HUDEP-2 (cell line): ENCODE measurements at regions not wholly inside any gene's neighbourhood (a gene's known extent, or its start where the extent isn't known, plus 50 kb on each side); places are given as distances from the start of the nearest gene placed in this dataset.
"Not testable (repeated sequence)": the region's sequence is repeated elsewhere in the genome, so short reads cannot be mapped to it uniquely, and the experiment has no call there.

Source experiments
- DNase-seq, 76 experiments: peaks; one replicate each; lab custom pipeline; 2025; ENCODE audit not compliant: unreplicated experiment in 76 of 76; lab: John Stamatoyannopoulos, UW

DNA sequence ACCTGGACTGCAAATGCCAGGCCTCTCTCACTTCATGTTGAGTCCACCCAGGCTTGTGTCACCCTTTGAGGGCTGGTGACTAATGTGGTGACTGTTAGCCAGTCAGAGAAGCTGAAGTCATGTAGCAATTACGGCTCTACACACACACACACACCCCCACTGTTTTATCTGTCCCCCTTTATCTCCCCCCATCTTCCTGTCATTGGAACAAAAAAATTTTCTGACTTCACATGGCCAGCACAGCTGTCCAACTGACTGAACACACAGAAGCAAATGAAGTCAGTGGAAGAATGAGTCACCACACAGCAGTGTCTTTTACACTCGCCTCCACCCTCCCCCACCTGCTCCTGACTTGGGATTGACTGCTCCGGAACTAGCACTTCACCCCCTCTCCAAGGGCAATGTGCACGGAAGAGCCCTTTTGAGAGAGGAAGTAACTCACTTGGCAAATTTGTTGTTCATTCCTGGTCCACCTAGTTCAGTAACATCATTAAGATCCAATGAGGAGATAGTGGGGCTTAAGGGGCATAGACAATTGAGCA lies 198.0 kb downstream of the RNF144B start:
- DNase-seq, result peak in 34 of 76 experiments; percentile 1 to 93 (median 42)

DNA sequence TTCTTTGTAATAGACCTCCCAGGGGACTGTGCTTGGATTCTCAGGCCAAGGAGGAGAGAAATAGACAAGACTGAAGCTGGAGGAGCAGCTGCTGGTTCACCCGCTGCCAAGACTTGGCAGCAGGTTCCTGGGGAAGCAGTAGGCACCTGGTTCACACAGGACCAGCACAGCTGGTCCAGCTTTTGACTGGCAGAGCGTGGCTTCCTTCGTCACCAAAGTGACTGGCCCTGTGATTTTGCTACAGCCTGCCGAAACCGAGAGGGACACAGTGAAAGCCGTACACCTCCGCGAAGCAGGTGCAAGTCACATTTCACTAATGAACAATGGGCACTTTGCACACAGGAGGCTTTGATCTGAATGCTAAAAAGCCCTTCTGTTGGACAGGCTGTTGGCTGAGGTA lies 199.0 kb downstream of the RNF144B start:
- DNase-seq, result no peak

DNA sequence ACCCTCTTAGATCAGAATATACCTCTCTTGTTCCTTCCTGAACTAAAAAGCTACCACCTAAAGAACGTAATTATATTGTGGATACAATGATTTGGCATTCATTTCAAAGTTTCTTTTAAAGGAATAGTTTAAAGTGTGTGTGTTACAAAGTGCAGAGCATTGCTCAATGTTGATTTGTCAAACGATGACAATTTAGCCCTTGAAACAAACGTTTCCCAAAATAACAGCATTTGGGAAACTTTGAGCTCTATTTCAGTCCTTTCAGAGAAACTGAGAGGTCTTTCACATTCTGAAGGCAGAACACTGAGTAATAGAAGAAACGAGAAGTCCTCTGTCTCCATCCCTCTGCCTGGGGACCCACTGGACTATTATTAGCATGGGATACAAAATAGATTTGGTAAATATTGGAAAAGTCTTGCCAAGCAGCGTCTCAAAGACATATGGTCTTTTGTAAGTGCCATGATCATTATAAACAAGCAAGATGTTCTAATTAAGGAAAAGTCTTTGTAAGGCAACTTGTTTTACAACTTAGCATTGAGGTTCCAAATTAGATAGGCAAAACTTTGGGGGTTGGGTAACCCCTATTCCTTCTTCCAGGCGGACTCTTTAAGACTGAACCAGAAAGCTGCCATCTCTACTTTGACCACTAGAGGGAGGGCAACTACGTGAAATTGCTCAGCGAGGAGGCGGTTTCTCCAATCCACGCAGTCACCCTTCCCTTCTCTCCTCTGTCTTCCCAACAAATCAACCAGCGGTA lies 208.8 kb downstream of the RNF144B start:
- peak in 46 of 76 experiments; percentile 1 to 74 (median 28) for DNase-seq

DNA sequence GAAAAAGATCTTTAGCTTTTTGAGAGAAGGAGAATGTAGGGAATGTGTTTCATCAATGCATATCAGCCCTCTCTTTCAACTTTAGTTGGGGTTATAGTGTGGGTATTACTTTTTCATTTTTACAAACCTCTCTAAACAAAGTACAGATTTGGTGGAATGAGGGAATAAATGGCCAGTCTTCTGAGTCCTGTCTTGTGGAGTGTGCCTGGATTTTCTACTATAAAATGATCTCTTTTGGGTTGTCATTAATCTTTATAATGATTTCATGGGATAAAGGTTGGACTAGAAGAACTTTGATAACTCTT lies 209.3 kb downstream of the RNF144B start:
- DNase-seq, result no peak

DNA sequence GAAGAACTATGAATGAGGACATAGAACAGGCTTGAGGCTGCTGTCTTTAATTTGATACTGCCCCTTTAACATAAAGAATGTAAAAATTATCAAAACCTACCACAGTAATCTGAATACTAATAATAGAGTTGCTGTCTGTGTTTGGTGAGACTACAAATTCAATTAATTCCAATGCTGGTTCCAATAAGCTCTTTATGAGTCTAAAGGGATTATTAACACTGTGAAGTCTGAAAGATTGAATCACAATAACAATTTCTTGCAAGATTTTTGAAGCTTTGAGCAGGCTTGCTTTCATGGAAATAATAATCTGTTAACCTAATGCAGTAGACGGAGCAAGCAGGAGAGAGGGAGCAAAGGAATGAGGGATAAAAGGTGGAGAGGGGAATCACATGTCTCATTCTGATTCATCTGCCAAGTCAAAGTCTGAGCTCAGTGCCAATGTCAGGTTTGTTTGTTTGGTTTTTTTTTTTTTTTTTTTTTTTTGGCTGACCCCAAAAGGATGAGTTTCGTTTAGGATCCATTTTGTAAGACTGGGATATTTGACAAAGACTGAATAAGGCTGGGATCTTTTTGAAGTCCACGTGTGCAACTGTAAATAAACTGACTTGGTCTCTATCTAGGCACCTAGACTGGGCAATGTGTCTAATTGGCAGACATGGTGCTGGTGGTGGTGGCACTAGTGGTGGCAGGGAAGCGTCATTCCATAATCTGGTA lies 211.6 kb downstream of the RNF144B start:
- DNase-seq, result no peak

DNA sequence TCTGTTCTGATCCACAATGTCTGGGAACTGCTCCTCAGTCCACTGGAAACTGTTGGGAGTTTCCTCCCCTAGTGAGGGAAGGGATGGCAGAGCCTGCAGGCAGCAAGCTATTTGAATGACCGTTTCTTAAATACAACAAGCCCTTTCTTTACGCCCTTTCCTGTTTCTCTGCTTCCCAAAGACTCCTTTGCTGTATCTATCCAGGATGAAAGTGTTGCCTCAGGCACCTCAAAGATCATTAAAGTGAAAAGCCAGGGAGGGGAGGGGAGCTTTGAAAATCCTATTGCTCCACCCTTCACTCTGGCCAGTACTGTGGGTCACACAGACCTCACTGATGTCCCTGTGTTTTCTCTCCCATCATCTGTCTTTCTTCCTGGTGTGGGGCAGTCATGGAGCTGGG lies 213.1 kb downstream of the RNF144B start:
- DNase-seq, result no peak

DNA sequence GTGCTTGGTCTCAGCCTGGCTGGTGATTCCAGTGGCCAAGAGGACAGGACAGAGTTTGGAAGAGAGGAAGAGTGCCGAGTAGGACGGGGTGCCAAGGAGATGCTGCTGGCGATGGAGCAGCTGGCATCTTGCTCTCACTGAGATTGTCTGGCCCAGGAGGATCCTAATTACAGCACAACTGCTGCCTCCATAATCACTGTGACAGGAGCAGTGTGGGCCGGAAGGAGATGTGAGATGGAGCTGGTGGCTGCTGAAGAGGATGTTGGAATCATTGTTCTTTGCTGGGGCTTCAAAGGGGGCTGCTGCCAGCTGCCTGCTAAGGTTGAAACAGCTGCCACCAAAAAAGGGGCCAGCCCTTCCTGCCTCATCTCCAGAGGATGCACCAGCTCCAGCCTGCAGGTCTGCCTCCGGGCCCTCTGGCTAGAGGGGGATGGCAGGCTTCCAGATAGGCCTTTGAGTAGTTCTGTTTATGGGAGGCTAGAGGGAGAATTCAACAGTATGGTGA lies 214.4 kb downstream of the RNF144B start:
- no peak for DNase-seq

DNA sequence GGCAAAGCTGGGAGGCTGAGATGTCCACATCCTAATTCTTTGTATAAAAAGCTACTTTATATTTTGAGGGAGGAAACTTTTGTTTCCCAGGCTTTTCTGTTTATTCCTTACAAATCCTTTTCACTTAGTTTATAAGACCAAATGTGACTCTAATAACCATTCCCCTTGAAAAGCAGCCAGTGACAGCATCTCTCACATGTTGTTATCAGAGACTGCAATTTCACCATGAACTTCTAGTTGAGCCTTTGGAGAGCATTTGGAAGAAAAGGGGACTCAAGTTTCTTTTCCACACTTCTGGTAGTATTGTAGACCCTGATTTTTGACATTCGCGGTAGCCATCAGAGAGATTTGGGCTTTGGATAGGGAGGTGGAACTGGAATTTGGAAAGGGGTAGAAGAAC lies 215.8 kb downstream of the RNF144B start:
- no peak for DNase-seq

DNA sequence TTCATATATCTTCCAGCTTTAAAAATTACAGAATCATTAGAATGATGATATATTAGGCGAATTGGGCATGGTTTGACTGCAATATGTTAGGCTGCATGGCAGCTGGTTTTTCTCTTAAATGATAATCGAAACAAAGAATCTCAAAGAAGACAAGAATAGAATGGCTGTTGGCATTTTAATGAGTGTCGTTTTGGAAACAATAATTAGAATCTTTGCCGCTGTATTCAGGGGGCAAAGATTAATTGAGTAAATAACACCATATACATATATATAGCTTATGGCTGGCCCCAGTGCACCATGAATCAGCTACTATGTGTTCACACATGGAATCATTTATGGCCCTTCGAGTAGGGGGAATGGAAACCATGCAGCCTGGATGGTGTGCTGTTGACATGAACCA lies 216.2 kb downstream of the RNF144B start:
- DNase-seq, result no peak

DNA sequence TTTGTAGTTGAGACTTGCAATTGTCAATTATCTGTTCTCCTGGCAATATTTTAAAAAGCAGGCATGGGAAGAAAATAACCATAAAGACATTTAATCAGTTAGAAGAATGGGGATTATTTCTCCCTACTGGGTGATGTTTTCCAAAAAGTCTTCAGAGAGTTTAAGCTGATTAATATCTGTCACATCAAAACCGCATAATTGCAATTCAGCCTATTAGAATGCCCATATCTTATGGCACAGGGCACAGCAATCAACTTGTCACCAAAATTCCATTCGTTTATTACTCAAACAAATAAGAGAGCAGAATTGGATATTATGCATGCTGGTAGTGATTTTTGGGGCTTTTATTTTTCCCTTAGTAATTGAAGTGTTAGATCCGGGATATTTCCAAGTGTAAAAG lies 218.7 kb downstream of the RNF144B start:
- DNase-seq, result no peak

DNA sequence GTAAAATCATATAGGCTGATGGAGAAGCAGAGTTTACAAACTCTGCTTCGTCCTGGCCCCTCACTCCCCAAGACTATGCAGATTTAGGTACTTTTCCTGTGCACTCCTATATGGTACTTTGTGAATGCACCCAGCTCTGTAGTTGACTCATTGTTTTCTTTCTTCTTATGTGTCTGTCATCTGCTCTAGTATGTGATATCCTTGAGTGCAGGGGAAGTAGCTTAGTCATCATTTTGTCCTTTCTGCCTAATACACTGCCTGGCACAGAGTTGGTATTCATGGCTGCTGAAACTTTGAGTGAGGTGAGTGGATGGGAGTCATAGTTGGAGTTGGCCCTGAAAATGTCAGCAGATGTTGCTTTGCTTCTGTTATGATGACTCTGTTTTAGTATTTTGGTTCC lies 222.6 kb downstream of the RNF144B start:
- DNase-seq, result no peak

DNA sequence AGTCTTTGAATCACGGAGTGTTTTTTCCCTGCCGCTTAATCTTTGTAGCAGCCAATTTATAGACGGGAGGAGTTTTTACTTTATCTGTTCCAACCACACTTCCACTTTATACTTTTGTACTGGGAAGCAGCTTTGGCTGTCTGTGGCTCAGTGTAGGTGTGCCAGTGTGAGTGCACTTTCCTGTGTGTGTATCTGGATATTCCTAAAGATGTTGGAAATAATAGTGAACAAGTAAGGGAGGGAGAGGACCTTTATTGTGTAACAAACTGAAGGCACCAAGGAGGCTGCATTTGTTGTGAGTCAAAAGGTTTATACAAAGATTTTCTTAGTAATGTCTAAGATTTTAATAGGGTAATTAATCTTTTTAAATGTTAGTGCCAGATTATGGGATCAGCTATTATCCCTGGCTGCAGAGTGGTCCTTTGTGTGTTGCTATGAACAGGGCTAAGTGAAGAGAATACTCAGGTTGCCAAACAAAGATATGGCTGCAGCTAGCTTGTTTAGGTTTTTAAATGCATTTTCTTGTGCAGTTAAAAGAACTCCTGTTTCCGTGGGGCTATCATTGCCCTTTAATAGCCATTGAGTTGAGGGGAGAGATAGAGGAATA lies 226.3 kb downstream of the RNF144B start:
- DNase-seq, result no peak

DNA sequence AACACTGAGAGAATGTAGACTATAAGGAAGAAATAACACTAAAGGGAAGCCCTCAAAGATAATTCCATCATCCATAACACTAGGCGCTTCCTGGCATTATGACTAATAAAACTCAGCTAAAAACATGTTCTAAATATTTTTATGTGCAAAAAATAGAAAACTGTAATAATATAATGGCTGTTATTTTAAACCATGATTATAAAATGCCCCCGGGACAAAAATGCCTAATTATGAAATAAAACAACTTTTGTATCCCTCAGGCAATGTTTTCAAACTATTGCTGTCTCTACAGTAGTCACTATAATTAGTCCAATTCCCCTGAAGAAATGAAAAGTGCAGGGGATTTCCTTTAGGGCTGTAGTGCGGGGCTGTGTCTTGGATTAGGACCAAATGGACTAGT lies 242.4 kb downstream of the RNF144B start:
- no peak for DNase-seq

DNA sequence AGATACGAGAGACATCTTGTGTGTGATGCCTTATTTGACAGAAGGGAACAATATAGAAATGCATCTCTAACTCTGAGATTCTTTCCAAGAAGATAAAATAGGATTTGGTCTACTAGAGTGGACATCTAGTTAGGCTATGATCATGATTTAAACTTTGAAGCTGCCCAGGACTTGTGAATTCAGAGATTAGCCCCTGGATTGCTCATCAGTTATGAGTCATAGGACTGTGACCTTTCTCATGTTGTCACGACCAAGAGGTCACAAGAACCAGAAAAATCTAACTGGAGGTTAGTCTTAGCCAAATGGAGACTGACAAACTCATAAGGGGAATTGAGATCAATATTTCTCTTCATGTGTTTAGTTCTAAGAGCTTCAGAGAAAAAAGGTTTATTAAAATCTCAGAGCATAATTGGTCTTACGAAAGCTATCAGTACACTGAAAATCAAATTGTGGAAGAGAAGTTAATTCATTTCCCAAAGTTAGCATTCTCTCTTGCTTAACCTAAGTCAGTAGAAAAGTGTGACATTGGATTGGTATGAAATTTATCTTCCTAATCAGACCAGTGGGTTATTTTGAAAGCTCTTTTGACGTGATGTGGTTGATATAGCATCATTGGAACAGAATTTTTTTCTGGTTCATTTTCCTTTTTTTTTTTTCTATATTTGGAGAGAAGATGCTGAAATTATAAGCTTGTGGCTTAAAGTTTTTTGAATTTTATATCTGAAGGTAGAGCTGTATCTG lies 245.7 kb downstream of the RNF144B start:
- DNase-seq, result no peak

DNA sequence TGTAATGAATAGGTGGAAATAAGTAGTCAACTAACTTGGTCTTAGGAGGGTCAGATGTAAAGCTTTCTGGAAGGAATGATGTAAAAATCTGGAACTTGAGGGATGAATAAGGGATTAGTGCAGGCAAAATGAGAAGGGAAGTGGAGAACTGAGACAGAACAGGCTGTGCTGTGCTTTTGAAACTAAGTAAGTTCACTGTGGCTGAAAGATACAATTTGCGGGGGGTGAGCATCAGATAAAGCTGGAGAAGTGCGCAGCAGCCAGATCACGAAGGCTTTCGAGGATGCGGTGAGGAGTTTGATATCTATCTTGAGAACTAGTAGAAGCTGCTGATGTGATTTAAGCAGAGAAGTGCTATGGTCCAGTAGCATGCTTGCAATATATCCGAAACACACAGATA lies 247.8 kb downstream of the RNF144B start:
- DNase-seq, result no peak

DNA sequence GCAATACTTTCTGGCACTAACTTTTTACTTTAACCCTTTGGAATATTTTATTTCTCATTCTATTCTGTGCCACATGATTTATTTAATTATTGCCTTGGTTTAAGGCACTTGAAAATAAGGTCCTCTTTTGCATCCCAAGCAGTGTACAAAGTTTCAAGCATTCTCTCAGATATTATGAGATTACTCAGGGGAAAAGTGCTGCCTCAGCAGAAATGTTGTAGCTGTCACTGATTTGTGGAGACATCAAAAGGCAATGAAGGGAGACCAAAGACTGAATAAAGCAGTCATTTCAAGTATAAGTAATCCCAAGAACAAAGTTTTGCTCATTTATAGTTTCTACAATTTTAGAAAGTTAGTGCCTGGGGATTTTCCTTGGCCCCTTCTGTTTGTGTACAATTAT lies 253.0 kb downstream of the RNF144B start:
- no peak for DNase-seq

DNA sequence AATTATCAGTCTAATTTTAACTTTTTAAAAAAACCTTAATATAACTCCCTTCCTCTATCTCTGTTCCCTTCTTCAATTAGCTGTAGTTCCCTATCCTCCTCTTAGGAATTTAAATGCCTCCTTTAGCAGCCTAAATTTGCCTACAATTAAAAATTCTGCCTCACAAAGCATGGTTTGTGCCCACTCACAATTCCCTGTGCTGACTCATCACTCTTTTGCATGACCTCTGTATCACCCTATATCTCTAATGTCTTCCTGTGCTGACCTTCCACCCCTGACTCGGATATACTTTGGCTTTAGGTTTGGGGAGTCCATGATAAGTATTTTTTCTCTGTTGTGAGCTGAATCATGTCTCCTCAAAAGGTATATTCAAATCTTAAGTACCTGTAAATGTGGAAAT lies 253.6 kb downstream of the RNF144B start:
- DNase-seq, result no peak

DNA sequence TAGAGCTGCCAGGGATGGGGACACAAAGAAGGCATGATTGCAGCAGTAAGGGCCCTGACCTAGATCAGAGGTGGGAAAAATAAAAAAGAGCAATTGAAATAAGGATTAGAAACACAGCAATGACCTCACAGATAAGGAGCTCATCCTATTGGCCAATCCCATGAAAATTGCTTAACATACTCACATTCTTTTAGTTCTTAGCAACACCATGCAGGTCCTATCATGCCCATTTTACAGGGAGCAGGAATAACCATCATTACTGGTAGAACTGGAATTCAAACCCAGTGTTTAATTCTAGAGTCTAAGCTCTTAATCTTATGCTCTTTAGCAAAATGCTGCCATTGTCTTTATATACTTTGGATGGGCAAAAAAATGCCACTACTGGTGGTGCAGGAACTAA lies 267.7 kb downstream of the RNF144B start:
- no peak for DNase-seq

DNA sequence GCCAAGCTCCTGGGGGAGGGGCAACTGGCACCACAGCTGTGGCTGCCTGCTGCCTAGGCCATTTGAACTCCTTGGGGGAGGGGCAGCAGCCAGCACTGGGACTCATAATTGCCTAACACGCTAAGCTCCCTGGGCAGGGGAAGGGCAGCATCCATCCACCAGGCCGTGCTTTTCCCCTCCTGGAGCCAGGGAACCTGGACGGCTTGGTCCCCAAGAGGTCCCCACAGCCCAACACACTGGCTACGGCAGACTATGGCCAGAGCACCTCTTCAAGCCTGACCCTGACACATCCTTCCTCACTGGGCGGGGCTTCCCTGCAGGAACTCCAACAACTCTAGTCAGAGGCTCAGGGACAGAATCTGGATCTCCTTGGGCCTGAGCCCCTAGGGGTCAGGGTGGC lies 269.4 kb downstream of the RNF144B start:
- DNase-seq, result no peak

DNA sequence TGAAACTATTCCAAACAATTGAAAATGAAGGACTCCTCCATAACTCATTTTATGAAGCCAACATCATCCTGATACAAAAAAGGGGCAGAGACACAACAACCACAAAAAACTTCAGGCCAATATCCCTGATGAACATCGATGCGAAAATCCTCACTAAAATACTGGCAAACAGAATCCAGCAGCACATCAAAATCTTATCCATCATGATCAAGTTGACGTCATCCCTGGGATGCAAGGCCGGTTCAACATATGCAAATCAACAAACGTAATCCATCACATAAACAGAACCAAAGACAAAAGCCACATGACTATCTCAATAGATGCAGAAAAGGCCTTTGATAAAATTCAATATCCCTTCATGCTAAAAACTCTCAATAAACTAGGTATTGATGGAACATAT lies 272.8 kb downstream of the RNF144B start:
- DNase-seq, result not testable (repeated sequence)

DNA sequence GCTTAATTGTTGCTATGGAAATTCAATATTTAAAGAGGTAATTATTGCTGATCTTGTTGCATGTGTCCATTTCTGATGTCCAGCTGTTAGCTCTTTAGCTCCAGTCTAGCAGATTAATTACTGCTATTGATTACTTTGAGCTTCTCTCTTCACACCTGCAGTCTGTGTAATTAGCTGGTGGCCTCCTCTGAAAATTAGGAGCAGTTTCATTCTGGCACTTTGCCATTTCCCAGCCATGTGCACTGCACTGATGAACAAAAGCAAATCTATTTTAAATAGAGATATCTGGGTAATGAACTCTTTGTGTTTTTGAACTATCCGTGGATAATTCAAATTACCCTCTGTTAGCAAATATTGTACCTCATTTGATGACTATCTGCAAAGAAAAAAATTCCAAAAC lies 275.9 kb downstream of the RNF144B start:
- no peak for DNase-seq
